Aorta (tissue), 2 donors: ENCODE measurements at regions not wholly inside any gene's neighbourhood (a gene's known extent, or its start where the extent isn't known, plus 50 kb on each side); places are given as distances from the start of the nearest gene placed in this dataset.

ENCODE experiments used
- microRNA-seq, 2 donors: library from miRNA; unstranded; fragments of <30 nt; microRNA quantifications; one replicate each; pipeline ENCODE4 v1.2.0, GENCODE V29; 2020
- donor health status: DM: no; HTN: no; CAD: no.
- donor health status: DM: yes; HTN: yes; CAD: no.

Small RNA genes lying in the stretch of these regions (microRNA-seq; reads per million reads assigned to microRNA genes)
- gene MIR4289, result 0 reads per million in 2 donors
